ENCODE measurements at regions not wholly inside any gene's neighbourhood (a gene's known extent, or its start where the extent isn't known, plus 50 kb on each side); places are given as distances from the start of the nearest gene placed in this dataset.

DNA sequence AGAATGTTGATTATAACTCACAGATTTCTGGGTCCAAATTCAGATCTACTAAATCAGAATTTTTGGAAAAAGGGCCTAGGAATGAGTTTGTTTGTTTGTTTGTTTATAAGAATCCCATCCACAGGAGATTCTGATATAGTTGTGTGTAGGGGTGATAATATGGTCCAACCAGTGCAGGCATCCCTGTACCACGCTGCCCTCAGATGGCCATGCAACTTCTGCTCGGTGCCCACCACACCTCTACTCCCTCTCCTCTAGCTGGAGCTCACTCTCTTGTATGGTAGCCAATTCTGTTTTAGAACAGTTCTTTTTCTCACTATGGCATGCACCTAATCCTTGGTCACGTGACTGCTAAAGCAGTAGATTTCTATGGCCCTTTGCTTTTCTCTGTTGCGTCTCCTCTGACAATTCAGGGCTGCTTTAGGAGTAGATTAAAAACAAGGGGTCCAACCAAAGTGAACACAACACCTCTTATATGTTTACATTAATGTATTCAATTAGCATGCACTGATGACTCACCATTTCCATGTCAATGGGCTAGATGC is 103.3 kb upstream of the KCNA4 start:
- TF ChIP-seq POLR2AphosphoS5 (IDR thresholded peaks at IDR 0.05) = no peak
- TF ChIP-seq, protein P1, sequence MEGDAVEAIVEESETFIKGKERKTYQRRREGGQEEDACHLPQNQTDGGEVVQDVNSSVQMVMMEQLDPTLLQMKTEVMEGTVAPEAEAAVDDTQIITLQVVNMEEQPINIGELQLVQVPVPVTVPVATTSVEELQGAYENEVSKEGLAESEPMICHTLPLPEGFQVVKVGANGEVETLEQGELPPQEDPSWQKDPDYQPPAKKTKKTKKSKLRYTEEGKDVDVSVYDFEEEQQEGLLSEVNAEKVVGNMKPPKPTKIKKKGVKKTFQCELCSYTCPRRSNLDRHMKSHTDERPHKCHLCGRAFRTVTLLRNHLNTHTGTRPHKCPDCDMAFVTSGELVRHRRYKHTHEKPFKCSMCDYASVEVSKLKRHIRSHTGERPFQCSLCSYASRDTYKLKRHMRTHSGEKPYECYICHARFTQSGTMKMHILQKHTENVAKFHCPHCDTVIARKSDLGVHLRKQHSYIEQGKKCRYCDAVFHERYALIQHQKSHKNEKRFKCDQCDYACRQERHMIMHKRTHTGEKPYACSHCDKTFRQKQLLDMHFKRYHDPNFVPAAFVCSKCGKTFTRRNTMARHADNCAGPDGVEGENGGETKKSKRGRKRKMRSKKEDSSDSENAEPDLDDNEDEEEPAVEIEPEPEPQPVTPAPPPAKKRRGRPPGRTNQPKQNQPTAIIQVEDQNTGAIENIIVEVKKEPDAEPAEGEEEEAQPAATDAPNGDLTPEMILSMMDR (IDR thresholded peaks at IDR 0.05 in 8 of 11, conservative IDR thresholded peaks at IDR 0.05 in 3 of 11) = no peak
- TF ChIP-seq POLR2A (IDR thresholded peaks at IDR 0.05) = no peak
- Histone ChIP-seq H3K4me1 (no peaks in the 10 kb centered on the region), H3K27me3 (replicated peaks in 1 of 7) (no peaks in the 10 kb centered on the region), H3K9me3 (no peaks in the 10 kb centered on the region), H3K4me3 (no peak overlapping the region), H3K36me3 (no peaks in the 10 kb centered on the region), H3K27ac (no peak overlapping the region)
- 77 to 85% (median 83%) methylated on average over 4 of the region's 4 CpGs for WGBS, 5 donors
- no peak for DNase-seq
- intact Hi-C loops (cut with DNase I; ENCODE audit: low total_unique reads) = no loop called here

DNA sequence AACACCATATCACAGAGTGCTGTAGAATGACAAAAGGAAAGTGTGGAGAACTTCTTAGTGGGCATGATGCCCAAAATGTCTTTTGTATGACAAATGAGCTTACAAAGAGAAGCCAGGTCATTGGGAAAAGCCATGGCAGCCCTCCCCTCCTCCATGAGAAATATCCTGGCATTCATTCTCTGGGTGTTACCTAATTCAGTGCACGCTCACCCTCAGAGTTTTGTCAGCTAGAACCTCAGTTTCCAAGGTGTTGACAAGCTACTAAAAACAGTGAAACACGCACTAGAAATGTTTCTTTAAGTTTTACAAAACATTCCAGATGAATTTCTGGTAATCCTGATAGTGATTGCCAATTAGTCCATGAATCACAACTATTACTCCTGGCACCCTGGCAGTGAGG is 105.4 kb upstream of the FSHB start:
- Histone ChIP-seq H3K4me1 (no peaks in the 10 kb centered on the region), H3K36me3 (no peaks in the 10 kb centered on the region), H3K4me3 (no peak overlapping the region), H3K27me3 (replicated peaks in 1 of 7) (no peaks in the 10 kb centered on the region), H3K9me3 (no peaks in the 10 kb centered on the region), H3K27ac (no peak overlapping the region)
- TF ChIP-seq POLR2AphosphoS5 (IDR thresholded peaks at IDR 0.05) (no peak), POLR2A (IDR thresholded peaks at IDR 0.05) (no peak)
- TF ChIP-seq, protein P1 (IDR thresholded peaks at IDR 0.05 in 8 of 11, conservative IDR thresholded peaks at IDR 0.05 in 3 of 11) = no peak
- DNase-seq = no peak
- WGBS, 5 donors = 54 to 89% (median 71%) methylated on average over 2 of the region's 2 CpGs
- intact Hi-C loops (cut with DNase I; ENCODE audit: low total_unique reads) = no loop called here

DNA sequence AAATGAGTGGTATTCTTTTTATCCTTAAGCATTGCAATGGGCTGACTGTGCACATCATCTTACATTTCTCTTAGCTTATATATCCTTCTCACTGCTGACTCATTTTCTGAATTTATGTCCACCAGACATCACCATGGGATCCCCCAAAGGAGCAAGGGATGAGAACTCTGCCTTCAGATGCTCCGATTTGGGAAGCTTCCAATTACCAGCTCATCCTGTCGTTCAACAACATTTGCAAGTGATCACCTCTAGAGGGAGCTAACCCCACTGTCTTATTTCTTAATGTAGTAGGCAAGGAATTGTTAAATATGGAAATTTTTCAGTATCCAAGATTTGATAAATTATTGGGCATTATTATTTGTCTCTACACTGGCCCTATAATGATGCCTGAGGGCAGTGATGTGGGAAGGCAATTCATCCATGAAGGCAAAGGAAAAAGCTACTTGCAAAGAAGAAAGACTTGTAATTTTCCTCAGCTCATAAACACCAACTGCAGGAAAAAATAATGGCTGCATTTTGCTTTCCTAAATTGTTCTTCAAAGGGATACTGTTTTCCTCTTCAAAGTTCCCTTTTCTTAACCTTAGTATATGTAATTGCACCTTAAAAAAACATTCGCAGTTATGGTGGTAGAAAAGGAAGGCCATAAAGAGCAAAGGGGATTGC is 102.4 kb upstream of the FSHB start:
- Histone ChIP-seq H3K36me3 (no peaks in the 10 kb centered on the region), H3K9me3 (no peaks in the 10 kb centered on the region), H3K27me3 (replicated peaks in 1 of 7) (no peaks in the 10 kb centered on the region), H3K4me1 (no peaks in the 10 kb centered on the region), H3K27ac (no peak overlapping the region), H3K4me3 (no peak overlapping the region)
- TF ChIP-seq, protein P1 (IDR thresholded peaks at IDR 0.05 in 8 of 11, conservative IDR thresholded peaks at IDR 0.05 in 3 of 11) = peak in 6 of 11 experiments; percentile 24 to 56 (median 47)
- no peak for TF ChIP-seq POLR2AphosphoS5 (IDR thresholded peaks at IDR 0.05)
- no peak for DNase-seq
- intact Hi-C loops (cut with DNase I; ENCODE audit: low total_unique reads) = no loop called here
- WGBS, 5 donors = 35 to 46% (median 40%) methylated on average over 3 of the region's 3 CpGs

DNA sequence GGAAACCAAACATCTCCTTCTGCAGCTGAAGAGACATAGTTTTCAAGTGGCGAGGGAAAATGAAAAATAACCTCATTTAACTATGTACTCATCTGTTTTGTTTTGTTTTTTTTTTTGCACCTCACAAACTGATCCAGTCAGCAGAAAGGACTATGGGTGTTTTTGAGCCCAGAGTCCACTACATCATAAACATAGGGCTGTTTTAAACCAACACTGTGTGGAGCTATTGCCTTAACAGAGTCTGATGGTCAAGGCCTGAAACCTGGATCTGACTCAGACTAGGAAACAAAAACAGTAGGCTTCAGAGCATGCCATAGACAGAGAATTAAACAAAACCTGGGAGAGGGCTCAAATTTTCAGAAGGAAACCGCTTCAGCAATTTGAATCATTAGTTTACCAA is 99.3 kb upstream of the FSHB start:
- H3K4me1 ChIP-seq = no peaks in the 10 kb centered on the region
- H3K27me3 ChIP-seq (replicated peaks in 1 of 7) = no peaks in the 10 kb centered on the region
- no peak for DNase-seq
- TF ChIP-seq, protein P1 (IDR thresholded peaks at IDR 0.05 in 8 of 11, conservative IDR thresholded peaks at IDR 0.05 in 3 of 11) = no peak
- no peak for TF ChIP-seq POLR2AphosphoS5 (IDR thresholded peaks at IDR 0.05)
- no peak for TF ChIP-seq POLR2A (IDR thresholded peaks at IDR 0.05)
- no peaks in the 10 kb centered on the region for H3K9me3 ChIP-seq
- H3K36me3 ChIP-seq = no peaks in the 10 kb centered on the region
- no peak overlapping the region for H3K27ac ChIP-seq
- no peak overlapping the region for H3K4me3 ChIP-seq
- WGBS, 5 donors = 69 to 82% (median 74%) methylated on average over 2 of the region's 2 CpGs
- intact Hi-C loops (cut with DNase I; ENCODE audit: low total_unique reads) = no loop called here

Measured in spleen (tissue), 11 donors.